Activated naive CD4-positive, alpha-beta T cell treated with anti-CD3 and anti-CD28 coated beads, Interleukin-2, amount 10 ng/mL, durations not matched to agents 7 days and 5 days (primary cell): ENCODE measurements at regions not wholly inside any gene's neighbourhood (a gene's known extent, or its start where the extent isn't known, plus 50 kb on each side); places are given as distances from the start of the nearest gene placed in this dataset.

ENCODE experiments used
- CTCF ChIA-PET: fragments of 350-600 bp; sonication (Branson Sonifier 250); formaldehyde crosslinking; loops from one replicate; lab custom pipeline; 2021; ENCODE audit warnings: antibody characterized with exemption; lab: Charles Lee
- DNase-seq: peaks from one replicate; pipeline ENCODE4 v3.0.0-alpha.2; 2020
- H3K27ac Mint-ChIP-seq: one replicate; pipeline ENCODE4 v1.8.0; 2021; ENCODE audit warnings: mild to moderate bottlenecking, moderate library complexity, mixed read lengths
- H3K27me3 Mint-ChIP-seq: one replicate; pipeline ENCODE4 v1.8.0; 2021; ENCODE audit warnings: mild to moderate bottlenecking, mixed read lengths
- H3K36me3 Mint-ChIP-seq: one replicate; pipeline ENCODE4 v1.8.0; 2021; ENCODE audit warnings: mixed read lengths
- H3K4me1 Mint-ChIP-seq: one replicate; pipeline ENCODE4 v1.8.0; 2021; ENCODE audit warnings: mixed read lengths
- H3K4me3 Mint-ChIP-seq: one replicate; pipeline ENCODE4 v1.8.0; 2021; ENCODE audit warnings: mild to moderate bottlenecking, moderate library complexity, mixed read lengths
- H3K9me3 Mint-ChIP-seq: one replicate; pipeline ENCODE4 v1.8.0; 2021; ENCODE audit warnings: mixed read lengths

DNA sequence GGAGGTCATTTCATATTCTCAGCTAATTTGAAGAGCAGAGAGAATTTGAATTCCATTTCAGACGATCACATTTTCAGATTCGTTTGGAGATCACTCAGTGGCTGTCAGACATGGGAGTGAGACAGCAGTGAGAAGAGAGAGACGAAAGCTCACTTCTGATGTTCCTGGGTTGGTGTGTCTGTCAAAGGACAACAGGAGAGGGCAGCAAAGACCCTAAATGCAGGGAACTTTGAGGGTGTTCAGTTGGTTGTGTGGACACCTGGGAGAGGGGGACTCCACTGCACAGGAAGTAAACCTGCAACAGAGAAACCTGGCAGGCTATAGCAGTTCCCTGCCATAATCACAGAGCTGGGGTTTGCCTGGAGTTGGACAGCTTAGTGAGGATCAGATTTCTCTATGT lies 675.1 kb downstream of the SQOR start:
- Mint-ChIP-seq H3K4me1 (no peaks in the 10 kb centered on the region), H3K27me3 (no peaks in the 10 kb centered on the region), H3K4me3 (no peak overlapping the region), H3K36me3 (no peaks in the 10 kb centered on the region), H3K27ac (no peak overlapping the region), H3K9me3 (no peaks in the 10 kb centered on the region)
- CTCF ChIA-PET: no interaction called here
- DNase-seq: no peak

- DNase-seq: peak; percentile 68
- Mint-ChIP-seq H3K4me3 (no peak overlapping the region), H3K4me1 (no peaks in the 10 kb centered on the region), H3K36me3 (no peaks in the 10 kb centered on the region), H3K9me3 (no peaks in the 10 kb centered on the region), H3K27me3 (no peaks in the 10 kb centered on the region), H3K27ac (no peak overlapping the region)
- CTCF ChIA-PET: interaction anchor here (0.7 to 2.6 kb wide), 5 partner anchors 9 to 1676 kb away, joined by 3 to 8 read pairs (median 6); no protein-coding TSS in a partner anchor
Measured at GRCh38 chr15:46312133-46312740, 677.4 kb downstream of the SQOR start.

- H3K36me3 Mint-ChIP-seq: no peaks in the 10 kb centered on the region
- no peak overlapping the region for H3K27ac Mint-ChIP-seq
- CTCF ChIA-PET: no interaction called here
- no peaks in the 10 kb centered on the region for H3K4me1 Mint-ChIP-seq
- H3K4me3 Mint-ChIP-seq: no peak overlapping the region
- no peaks in the 10 kb centered on the region for H3K27me3 Mint-ChIP-seq
- no peaks in the 10 kb centered on the region for H3K9me3 Mint-ChIP-seq
- DNase-seq: no peak
Measured at GRCh38 chr15:46315434-46315833, 680.6 kb downstream of the SQOR start.

DNA sequence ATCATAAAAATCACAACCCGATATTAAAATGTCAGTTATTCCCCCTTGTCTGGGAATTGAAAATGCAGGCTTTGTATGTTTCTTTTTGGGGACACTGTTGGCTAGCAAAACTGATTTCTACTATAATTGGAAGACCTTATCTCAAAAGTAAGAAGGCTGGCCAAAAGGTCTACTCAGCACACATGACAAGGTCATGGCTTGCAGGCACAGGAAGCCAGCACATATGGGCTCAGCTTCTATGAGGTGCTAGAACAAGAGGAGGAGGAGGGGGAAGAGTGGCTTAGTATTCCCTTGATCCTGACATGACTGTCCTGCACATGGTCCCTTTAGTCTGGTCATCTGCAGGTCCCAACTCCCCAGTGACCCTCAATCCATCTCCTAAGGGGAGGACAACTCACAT lies 681.2 kb downstream of the SQOR start:
- CTCF ChIA-PET: no interaction called here
- no peaks in the 10 kb centered on the region for H3K36me3 Mint-ChIP-seq
- H3K27ac Mint-ChIP-seq: no peak overlapping the region
- no peak overlapping the region for H3K4me3 Mint-ChIP-seq
- no peaks in the 10 kb centered on the region for H3K27me3 Mint-ChIP-seq
- DNase-seq: no peak
- H3K4me1 Mint-ChIP-seq: no peaks in the 10 kb centered on the region
- H3K9me3 Mint-ChIP-seq: no peaks in the 10 kb centered on the region

DNA sequence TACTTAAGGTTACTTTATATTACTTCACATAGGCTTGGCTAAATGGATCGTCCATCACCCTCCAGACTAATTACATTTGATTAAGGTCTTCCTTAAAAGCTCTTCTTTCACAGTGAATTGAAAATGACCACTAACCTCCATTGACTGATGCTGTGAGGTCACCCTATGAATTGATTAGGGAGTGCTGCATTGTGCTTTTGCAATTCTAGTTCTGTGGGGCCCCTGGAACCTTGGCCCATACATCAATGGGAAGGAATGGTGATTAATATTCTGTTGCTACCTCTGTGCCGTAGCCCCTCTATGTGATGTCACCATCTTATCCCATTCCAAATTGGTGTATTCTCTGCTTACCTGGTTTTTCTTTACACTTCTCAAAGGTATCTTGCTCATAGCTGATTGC lies 682.2 kb downstream of the SQOR start:
- Mint-ChIP-seq H3K4me1 (no peaks in the 10 kb centered on the region), H3K27ac (no peak overlapping the region), H3K27me3 (no peaks in the 10 kb centered on the region), H3K9me3 (no peaks in the 10 kb centered on the region), H3K36me3 (no peaks in the 10 kb centered on the region), H3K4me3 (no peak overlapping the region)
- CTCF ChIA-PET: no interaction called here
- DNase-seq: no peak

DNA sequence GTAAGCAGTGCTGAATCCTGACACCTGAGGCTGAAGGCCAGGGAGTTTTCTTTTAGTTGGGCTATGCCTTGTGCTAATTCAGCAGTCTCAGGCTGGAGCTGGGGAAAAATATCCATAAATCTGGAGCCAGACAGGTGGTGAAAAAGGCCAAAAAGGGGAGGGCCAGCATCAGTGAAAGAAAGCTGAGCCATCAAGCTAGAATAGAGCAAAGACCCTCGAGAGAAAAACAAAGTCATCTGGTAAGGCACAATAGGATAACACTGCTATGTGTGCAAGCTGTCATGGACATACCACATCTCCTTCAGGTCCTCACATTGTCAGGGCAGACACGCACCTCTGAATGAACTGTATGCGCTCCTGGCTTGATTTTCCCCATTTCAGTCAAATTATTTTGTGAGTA lies 687.9 kb downstream of the SQOR start:
- Mint-ChIP-seq H3K9me3 (no peaks in the 10 kb centered on the region), H3K27ac (no peak overlapping the region), H3K4me1 (no peaks in the 10 kb centered on the region), H3K36me3 (no peaks in the 10 kb centered on the region), H3K4me3 (no peak overlapping the region), H3K27me3 (no peaks in the 10 kb centered on the region)
- DNase-seq: no peak
- CTCF ChIA-PET: no interaction called here

GRCh38 chr15:46326173-46326572 lies 691.3 kb downstream of the SQOR start:
- DNase-seq: no peak
- no peaks in the 10 kb centered on the region for H3K27me3 Mint-ChIP-seq
- no peaks in the 10 kb centered on the region for H3K36me3 Mint-ChIP-seq
- H3K4me1 Mint-ChIP-seq: no peaks in the 10 kb centered on the region
- no peaks in the 10 kb centered on the region for H3K9me3 Mint-ChIP-seq
- CTCF ChIA-PET: no interaction called here
- H3K4me3 Mint-ChIP-seq: no peak overlapping the region
- H3K27ac Mint-ChIP-seq: no peak overlapping the region

DNA sequence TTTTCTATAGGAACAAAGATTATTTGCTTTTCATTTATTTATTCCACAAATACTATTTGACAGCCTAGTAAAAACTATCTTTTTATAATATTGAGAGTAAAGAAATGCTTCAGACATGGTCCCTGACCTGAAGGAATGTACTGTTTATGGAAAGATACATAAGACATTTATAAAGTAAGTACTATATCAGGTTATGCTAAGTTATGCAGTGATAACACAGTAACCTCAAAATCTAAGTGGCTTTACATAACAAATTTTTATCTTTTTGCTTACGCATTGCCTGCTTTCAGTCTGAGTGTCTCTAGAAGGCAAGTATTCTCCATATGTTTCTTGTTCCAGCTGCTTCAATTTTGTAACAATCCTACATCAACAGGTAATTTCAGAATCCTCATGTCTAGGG lies 694.0 kb downstream of the SQOR start:
- Mint-ChIP-seq H3K4me1 (no peaks in the 10 kb centered on the region), H3K27me3 (no peaks in the 10 kb centered on the region), H3K27ac (no peak overlapping the region), H3K36me3 (no peaks in the 10 kb centered on the region), H3K9me3 (no peaks in the 10 kb centered on the region), H3K4me3 (no peak overlapping the region)
- CTCF ChIA-PET: no interaction called here
- DNase-seq: no peak

DNA sequence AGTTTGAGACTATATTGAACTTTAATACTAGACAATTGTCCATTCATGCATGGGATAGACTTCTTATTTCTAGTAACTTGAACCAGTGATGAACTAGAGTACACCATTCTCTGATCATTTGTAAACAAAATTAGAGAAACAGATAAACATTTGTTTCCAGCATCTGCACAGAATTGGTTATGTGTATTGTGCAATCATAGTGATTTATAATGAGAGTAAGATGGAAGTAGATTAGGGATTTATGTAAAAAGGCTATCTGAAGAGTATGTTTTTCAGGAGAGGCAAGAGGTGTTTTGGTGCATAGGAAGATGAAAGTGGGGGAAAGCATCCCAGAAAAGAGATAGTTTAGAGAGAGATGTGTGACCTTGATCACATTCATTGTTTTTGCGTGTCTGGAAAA lies 695.0 kb downstream of the SQOR start:
- no peak for DNase-seq
- Mint-ChIP-seq H3K27ac (no peak overlapping the region), H3K36me3 (no peaks in the 10 kb centered on the region), H3K9me3 (no peaks in the 10 kb centered on the region), H3K4me3 (no peak overlapping the region), H3K27me3 (no peaks in the 10 kb centered on the region), H3K4me1 (no peaks in the 10 kb centered on the region)
- CTCF ChIA-PET: no interaction called here

DNA sequence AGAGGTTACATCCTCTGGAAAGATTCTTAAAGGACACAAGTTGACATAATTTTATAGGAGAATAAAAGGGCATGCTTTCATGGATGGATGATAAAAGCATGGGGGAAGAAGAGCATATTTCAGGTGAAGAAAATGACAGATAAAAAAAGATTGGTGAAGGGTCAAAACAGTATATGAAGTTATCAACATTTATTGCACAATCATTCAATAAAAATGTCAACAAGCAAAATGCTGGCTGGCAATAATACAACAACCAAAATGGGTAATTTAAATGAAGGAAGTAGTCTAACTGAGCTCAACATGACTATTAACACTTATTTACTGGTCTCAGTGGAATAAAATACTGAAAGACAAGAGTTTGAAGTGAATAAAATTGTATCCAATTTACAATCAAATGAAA lies 696.7 kb downstream of the SQOR start:
- CTCF ChIA-PET: no interaction called here
- H3K4me1 Mint-ChIP-seq: no peaks in the 10 kb centered on the region
- no peaks in the 10 kb centered on the region for H3K9me3 Mint-ChIP-seq
- DNase-seq: no peak
- H3K4me3 Mint-ChIP-seq: no peak overlapping the region
- H3K36me3 Mint-ChIP-seq: no peaks in the 10 kb centered on the region
- H3K27ac Mint-ChIP-seq: no peak overlapping the region
- no peaks in the 10 kb centered on the region for H3K27me3 Mint-ChIP-seq

DNA sequence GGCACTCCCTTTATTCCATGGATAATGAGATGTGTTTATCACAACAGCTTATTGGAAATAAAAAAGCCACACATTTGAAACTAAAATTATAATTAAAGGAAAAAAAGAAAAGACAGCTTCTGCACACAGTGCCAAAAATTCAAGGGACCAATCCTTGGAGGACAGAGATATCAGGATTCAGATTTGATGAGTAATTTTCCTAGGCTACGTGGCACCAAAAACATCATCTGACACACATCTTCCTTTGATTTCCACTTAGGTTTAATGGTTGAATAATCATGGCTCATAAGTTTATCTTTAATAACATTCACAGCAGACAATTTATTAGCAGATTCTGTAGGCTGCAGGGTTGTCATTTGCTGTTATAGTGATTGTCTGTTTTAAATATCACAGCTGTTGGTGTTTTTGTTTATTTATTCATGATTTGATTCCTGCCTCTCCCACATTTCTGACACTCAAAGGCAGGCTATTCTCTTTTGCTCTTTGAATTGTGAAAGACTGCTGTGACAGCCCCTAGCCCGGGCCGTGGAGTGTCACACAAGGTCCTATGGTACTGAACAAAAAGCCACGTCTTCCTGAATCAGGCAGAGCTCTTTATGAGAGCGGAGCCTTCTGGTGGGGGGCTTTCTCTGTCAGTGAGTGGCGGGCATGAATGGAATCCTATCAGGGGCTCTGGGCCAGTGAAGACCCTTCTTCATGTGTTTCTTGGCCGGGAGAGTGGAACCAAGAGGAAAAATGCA lies 708.5 kb downstream of the SQOR start:
- no peaks in the 10 kb centered on the region for H3K4me1 Mint-ChIP-seq
- no peak overlapping the region for H3K4me3 Mint-ChIP-seq
- CTCF ChIA-PET: no interaction called here
- peaks cover 2% of the 10 kb centered on the region for H3K9me3 Mint-ChIP-seq
- no peak overlapping the region for H3K27ac Mint-ChIP-seq
- no peak for DNase-seq
- no peaks in the 10 kb centered on the region for H3K27me3 Mint-ChIP-seq
- H3K36me3 Mint-ChIP-seq: no peaks in the 10 kb centered on the region

GRCh38 chr15:46344115-46344724 lies 709.4 kb downstream of the SQOR start:
- no peaks in the 10 kb centered on the region for H3K9me3 Mint-ChIP-seq
- H3K36me3 Mint-ChIP-seq: no peaks in the 10 kb centered on the region
- H3K27ac Mint-ChIP-seq: no peak overlapping the region
- no peaks in the 10 kb centered on the region for H3K4me1 Mint-ChIP-seq
- CTCF ChIA-PET: no interaction called here
- no peaks in the 10 kb centered on the region for H3K27me3 Mint-ChIP-seq
- no peak for DNase-seq
- no peak overlapping the region for H3K4me3 Mint-ChIP-seq

GRCh38 chr15:46344915-46345314 lies 710.1 kb downstream of the SQOR start:
- Mint-ChIP-seq H3K27me3 (no peaks in the 10 kb centered on the region), H3K9me3 (no peaks in the 10 kb centered on the region), H3K4me1 (no peaks in the 10 kb centered on the region), H3K36me3 (no peaks in the 10 kb centered on the region), H3K4me3 (no peak overlapping the region), H3K27ac (no peak overlapping the region)
- no peak for DNase-seq
- CTCF ChIA-PET: no interaction called here

- Mint-ChIP-seq H3K27me3 (no peaks in the 10 kb centered on the region), H3K36me3 (no peaks in the 10 kb centered on the region), H3K4me3 (no peak overlapping the region), H3K9me3 (peaks cover 9% of the 10 kb centered on the region), H3K27ac (no peak overlapping the region), H3K4me1 (no peaks in the 10 kb centered on the region)
- CTCF ChIA-PET: no interaction called here
- DNase-seq: no peak
Measured at GRCh38 chr15:46354443-46354842, 719.6 kb downstream of the SQOR start.

GRCh38 chr15:46365572-46365971 lies 730.7 kb downstream of the SQOR start:
- CTCF ChIA-PET: no interaction called here
- no peaks in the 10 kb centered on the region for H3K36me3 Mint-ChIP-seq
- no peaks in the 10 kb centered on the region for H3K4me1 Mint-ChIP-seq
- H3K27me3 Mint-ChIP-seq: no peaks in the 10 kb centered on the region
- no peak overlapping the region for H3K4me3 Mint-ChIP-seq
- DNase-seq: no peak
- peaks cover 10% of the 10 kb centered on the region for H3K9me3 Mint-ChIP-seq
- H3K27ac Mint-ChIP-seq: no peak overlapping the region
